Large intestine (tissue), 3 donors: ENCODE measurements at regions not wholly inside any gene's neighbourhood (a gene's known extent, or its start where the extent isn't known, plus 50 kb on each side); places are given as distances from the start of the nearest gene placed in this dataset.

Experiments
- DNase-seq, 2 donors: peaks; one replicate each; pipeline versions ENCODE4 v3.0.0 to v3.0.0-alpha.2; 2013
- H3K27ac ChIP-seq: one replicate; pipeline ENCODE4 v1.5.1; 2013; ENCODE audit warnings: low read length
- H3K27me3 ChIP-seq: 2 replicates; pipeline ENCODE4 v1.6.1; 2013; ENCODE audit warnings: low read length; ENCODE audit not compliant: control insufficient read depth, insufficient read depth
- H3K36me3 ChIP-seq: 2 replicates; pipeline ENCODE4 v1.6.1; 2013; ENCODE audit warnings: low read length; ENCODE audit not compliant: control insufficient read depth, insufficient read depth
- H3K4me1 ChIP-seq: one replicate; pipeline ENCODE4 v1.6.1; 2013; ENCODE audit warnings: low read length; ENCODE audit not compliant: control insufficient read depth, insufficient read depth
- H3K4me3 ChIP-seq: one replicate; pipeline ENCODE4 v1.5.1; 2013; ENCODE audit warnings: low read length
- H3K9me3 ChIP-seq: one replicate; pipeline ENCODE4 v1.6.1; 2013; ENCODE audit warnings: mild to moderate bottlenecking, low read depth, low read length, moderate library complexity; ENCODE audit not compliant: control insufficient read depth
- WGBS: methylation state at CpG from one replicate; pipeline ENCODE4 v1.1.5; 2013; ENCODE audit warnings: low lambda C conversion rate; ENCODE audit not compliant: insufficient coverage; 5-methylcytosine and 5-hydroxymethylcytosine counted together

GRCh38 chr11:81036168-81036870 lies 1595.5 kb upstream of the TENM4 start:
- no peak for DNase-seq
- Histone ChIP-seq H3K27ac (no peak overlapping the region), H3K4me1 (peaks cover 31% of the 10 kb centered on the region), H3K4me3 (no peak overlapping the region), H3K27me3 (no peaks in the 10 kb centered on the region), H3K36me3 (no peaks in the 10 kb centered on the region), H3K9me3 (peaks cover 23% of the 10 kb centered on the region)
- no CpG with 5 or more reads among the region's 3 CpGs for WGBS

- Histone ChIP-seq H3K36me3 (no peaks in the 10 kb centered on the region), H3K4me1 (peaks cover 16% of the 10 kb centered on the region), H3K4me3 (no peak overlapping the region), H3K27ac (no peak overlapping the region), H3K27me3 (no peaks in the 10 kb centered on the region), H3K9me3 (peaks cover 23% of the 10 kb centered on the region)
- no CpG with 5 or more reads among the region's 6 CpGs for WGBS
- no peak for DNase-seq
These were observed 1593.1 kb upstream of the TENM4 start for GRCh38 chr11:81033779-81034540.

GRCh38 chr11:81032906-81033305 lies 1592.1 kb upstream of the TENM4 start:
- no peak overlapping the region for H3K4me3 ChIP-seq
- no CpG with 5 or more reads among the region's 10 CpGs for WGBS
- H3K27ac ChIP-seq = no peak overlapping the region
- H3K27me3 ChIP-seq = no peaks in the 10 kb centered on the region
- peaks cover 20% of the 10 kb centered on the region for H3K9me3 ChIP-seq
- DNase-seq = peak; percentile 39 to 74
- peaks cover 11% of the 10 kb centered on the region for H3K4me1 ChIP-seq
- H3K36me3 ChIP-seq = no peaks in the 10 kb centered on the region

- Histone ChIP-seq H3K4me1 (peaks cover 11% of the 10 kb centered on the region), H3K27me3 (no peaks in the 10 kb centered on the region), H3K27ac (no peak overlapping the region), H3K4me3 (no peak overlapping the region), H3K9me3 (peaks cover 5% of the 10 kb centered on the region), H3K36me3 (no peaks in the 10 kb centered on the region)
- no peak for DNase-seq
- no CpG with 5 or more reads among the region's 1 CpG for WGBS
These were observed 1589.4 kb upstream of the TENM4 start for GRCh38 chr11:81030186-81030585.

GRCh38 chr11:81026032-81026431 lies 1585.2 kb upstream of the TENM4 start:
- H3K36me3 ChIP-seq = no peaks in the 10 kb centered on the region
- no peak overlapping the region for H3K27ac ChIP-seq
- WGBS = no CpG with 5 or more reads among the region's 1 CpG
- H3K4me1 ChIP-seq = no peaks in the 10 kb centered on the region
- no peak overlapping the region for H3K4me3 ChIP-seq
- no peak for DNase-seq
- no peaks in the 10 kb centered on the region for H3K9me3 ChIP-seq
- no peaks in the 10 kb centered on the region for H3K27me3 ChIP-seq

GRCh38 chr11:81022057-81022456 lies 1581.2 kb upstream of the TENM4 start:
- Histone ChIP-seq H3K27me3 (no peaks in the 10 kb centered on the region), H3K4me1 (no peaks in the 10 kb centered on the region), H3K27ac (no peak overlapping the region), H3K36me3 (no peaks in the 10 kb centered on the region), H3K9me3 (no peaks in the 10 kb centered on the region), H3K4me3 (no peak overlapping the region)
- 83% methylated on average over 1 of the region's 1 CpG for WGBS
- no peak for DNase-seq

GRCh38 chr11:81010631-81011030 lies 1569.8 kb upstream of the TENM4 start:
- no peak overlapping the region for H3K27ac ChIP-seq
- H3K27me3 ChIP-seq = no peaks in the 10 kb centered on the region
- no peaks in the 10 kb centered on the region for H3K4me1 ChIP-seq
- no peak overlapping the region for H3K4me3 ChIP-seq
- H3K36me3 ChIP-seq = no peaks in the 10 kb centered on the region
- 100% methylated on average over 2 of the region's 3 CpGs for WGBS
- no peak for DNase-seq
- peaks cover 4% of the 10 kb centered on the region for H3K9me3 ChIP-seq

GRCh38 chr11:81007046-81007445 lies 1566.2 kb upstream of the TENM4 start:
- Histone ChIP-seq H3K36me3 (no peaks in the 10 kb centered on the region), H3K9me3 (peaks cover 4% of the 10 kb centered on the region), H3K27ac (no peak overlapping the region), H3K4me3 (no peak overlapping the region), H3K27me3 (no peaks in the 10 kb centered on the region), H3K4me1 (no peaks in the 10 kb centered on the region)
- DNase-seq = no peak
- WGBS = no CpG with 5 or more reads among the region's 2 CpGs

GRCh38 chr11:81005595-81005994 lies 1564.8 kb upstream of the TENM4 start:
- H3K27me3 ChIP-seq = no peaks in the 10 kb centered on the region
- DNase-seq = peak; percentile 37 to 64
- H3K27ac ChIP-seq = peak overlapping the region; percentile 34
- H3K4me1 ChIP-seq = no peaks in the 10 kb centered on the region
- no peaks in the 10 kb centered on the region for H3K9me3 ChIP-seq
- H3K4me3 ChIP-seq = no peak overlapping the region
- H3K36me3 ChIP-seq = no peaks in the 10 kb centered on the region
- WGBS = 67% methylated on average over 1 of the region's 2 CpGs

- no peaks in the 10 kb centered on the region for H3K4me1 ChIP-seq
- no peaks in the 10 kb centered on the region for H3K9me3 ChIP-seq
- WGBS = 100% methylated on average over 1 of the region's 2 CpGs
- H3K27me3 ChIP-seq = no peaks in the 10 kb centered on the region
- no peak overlapping the region for H3K27ac ChIP-seq
- no peaks in the 10 kb centered on the region for H3K36me3 ChIP-seq
- DNase-seq = no peak
- H3K4me3 ChIP-seq = no peak overlapping the region
These were observed 1563.7 kb upstream of the TENM4 start for GRCh38 chr11:81004576-81004975.
